HUES64 (cell line): ENCODE measurements at regions not wholly inside any gene's neighbourhood (a gene's known extent, or its start where the extent isn't known, plus 50 kb on each side); places are given as distances from the start of the nearest gene placed in this dataset.

ENCODE experiments used
- H3K27ac ChIP-seq: 2 replicates; pipeline ENCODE4 v1.7.0; 2013; ENCODE audit warnings: low read depth, low read length, inconsistent platforms
- H3K27me3 ChIP-seq: 2 replicates; pipeline ENCODE4 v1.6.1; 2013; ENCODE audit warnings: mild to moderate bottlenecking, low read length; ENCODE audit not compliant: insufficient read depth
- H3K36me3 ChIP-seq: 2 replicates; pipeline ENCODE4 v1.6.1; 2013; ENCODE audit warnings: mild to moderate bottlenecking, low read length; ENCODE audit not compliant: insufficient read depth
- H3K4me1 ChIP-seq: 2 replicates; pipeline ENCODE4 v1.6.1; 2013; ENCODE audit warnings: mild to moderate bottlenecking, low read length, moderate library complexity; ENCODE audit not compliant: insufficient read depth
- H3K4me3 ChIP-seq: 2 replicates; pipeline ENCODE4 v1.5.1; 2013; ENCODE audit warnings: mild to moderate bottlenecking, low read length, moderate library complexity
- H3K9ac ChIP-seq: 2 replicates; pipeline ENCODE4 v1.6.1; 2013; ENCODE audit warnings: mild to moderate bottlenecking, low read depth, low read length
- H3K9me3 ChIP-seq: 2 replicates; pipeline ENCODE4 v1.6.1; 2013; ENCODE audit warnings: low read depth, low read length; ENCODE audit not compliant: insufficient read depth
- WGBS: fragments of 150-250, 120-280 bp; methylation state at CpG from one replicate; pipeline ENCODE4 v1.1.7; 2013; ENCODE audit warnings: missing lambda C conversion rate; 5-methylcytosine and 5-hydroxymethylcytosine counted together

GRCh38 chr9:120117081-120117480 is 462.9 kb downstream of the CDK5RAP2 start:
- no peaks in the 10 kb centered on the region for H3K36me3 ChIP-seq
- H3K4me3 ChIP-seq, result no peak overlapping the region
- 86% methylated on average over 4 of the region's 4 CpGs for WGBS
- H3K27ac ChIP-seq, result no peak overlapping the region; the same call in 1 of the 2 replicates
- H3K27me3 ChIP-seq, result no peaks in the 10 kb centered on the region
- peaks cover 24% of the 10 kb centered on the region for H3K9me3 ChIP-seq
- no peak overlapping the region for H3K9ac ChIP-seq
- no peaks in the 10 kb centered on the region for H3K4me1 ChIP-seq

- Histone ChIP-seq H3K36me3 (no peaks in the 10 kb centered on the region), H3K4me1 (no peaks in the 10 kb centered on the region), H3K27ac (no peak overlapping the region), H3K9me3 (no peaks in the 10 kb centered on the region), H3K4me3 (no peak overlapping the region), H3K27me3 (no peaks in the 10 kb centered on the region), H3K9ac (no peak overlapping the region)
- WGBS, result 85% methylated on average over 1 of the region's 1 CpG
Observed at GRCh38 chr9:120110520-120110919, 469.4 kb downstream of the CDK5RAP2 start.

GRCh38 chr9:120109242-120109641 is 470.7 kb downstream of the CDK5RAP2 start:
- WGBS, result 70% methylated on average over 3 of the region's 3 CpGs
- Histone ChIP-seq H3K27ac (no peak overlapping the region), H3K4me1 (no peaks in the 10 kb centered on the region), H3K9me3 (no peaks in the 10 kb centered on the region), H3K4me3 (no peak overlapping the region), H3K36me3 (no peaks in the 10 kb centered on the region), H3K27me3 (no peaks in the 10 kb centered on the region), H3K9ac (no peak overlapping the region)

- no peaks in the 10 kb centered on the region for H3K4me1 ChIP-seq
- no peak overlapping the region for H3K4me3 ChIP-seq
- H3K9me3 ChIP-seq, result no peaks in the 10 kb centered on the region
- no peaks in the 10 kb centered on the region for H3K36me3 ChIP-seq
- H3K9ac ChIP-seq, result no peak overlapping the region
- 93% methylated on average over 1 of the region's 1 CpG for WGBS
- no peak overlapping the region for H3K27ac ChIP-seq
- H3K27me3 ChIP-seq, result no peaks in the 10 kb centered on the region
Observed at GRCh38 chr9:120107138-120107537, 472.8 kb downstream of the CDK5RAP2 start.

- no peaks in the 10 kb centered on the region for H3K9me3 ChIP-seq
- no peaks in the 10 kb centered on the region for H3K36me3 ChIP-seq
- no peak overlapping the region for H3K27ac ChIP-seq
- 93% methylated on average over 6 of the region's 6 CpGs for WGBS
- H3K9ac ChIP-seq, result no peak overlapping the region
- no peaks in the 10 kb centered on the region for H3K27me3 ChIP-seq
- no peaks in the 10 kb centered on the region for H3K4me1 ChIP-seq
- H3K4me3 ChIP-seq, result no peak overlapping the region
Observed at GRCh38 chr9:120104771-120105170, 475.2 kb downstream of the CDK5RAP2 start.

GRCh38 chr9:120100595-120100994 is 479.4 kb downstream of the CDK5RAP2 start:
- H3K9me3 ChIP-seq, result no peaks in the 10 kb centered on the region
- WGBS, result 87% methylated on average over 3 of the region's 3 CpGs

GRCh38 chr9:120099065-120099464 is 480.9 kb downstream of the CDK5RAP2 start:
- Histone ChIP-seq H3K27ac (no peak overlapping the region), H3K27me3 (no peaks in the 10 kb centered on the region), H3K9ac (no peak overlapping the region), H3K36me3 (no peaks in the 10 kb centered on the region), H3K4me1 (peaks cover 5% of the 10 kb centered on the region; the same call in 1 of the 2 replicates), H3K4me3 (no peak overlapping the region), H3K9me3 (no peaks in the 10 kb centered on the region)
- WGBS, result 94% methylated on average over 4 of the region's 4 CpGs

More at GRCh38 chr9:120100595-120100994, 479.4 kb downstream of the CDK5RAP2 start:
- Histone ChIP-seq H3K27ac (no peak overlapping the region), H3K4me1 (peaks cover 2% of the 10 kb centered on the region; the same call in 1 of the 2 replicates), H3K9ac (no peak overlapping the region), H3K36me3 (no peaks in the 10 kb centered on the region), H3K4me3 (no peak overlapping the region), H3K27me3 (no peaks in the 10 kb centered on the region)

GRCh38 chr9:120098584-120098983 is 481.4 kb downstream of the CDK5RAP2 start:
- H3K9ac ChIP-seq, result no peak overlapping the region
- no peaks in the 10 kb centered on the region for H3K27me3 ChIP-seq
- 44% methylated on average over 5 of the region's 6 CpGs for WGBS
- peaks cover 5% of the 10 kb centered on the region; the same call in 1 of the 2 replicates for H3K4me1 ChIP-seq
- H3K27ac ChIP-seq, result no peak overlapping the region; the same call in 1 of the 2 replicates
- no peaks in the 10 kb centered on the region for H3K9me3 ChIP-seq
- no peaks in the 10 kb centered on the region for H3K36me3 ChIP-seq
- no peak overlapping the region for H3K4me3 ChIP-seq

GRCh38 chr9:120091206-120091605 is 488.8 kb downstream of the CDK5RAP2 start:
- Histone ChIP-seq H3K27ac (no peak overlapping the region), H3K27me3 (no peaks in the 10 kb centered on the region), H3K9me3 (0 out of 2 replicates have a peak, but pooled peaks cover under 1% of the 10 kb centered on the region), H3K9ac (no peak overlapping the region), H3K36me3 (no peaks in the 10 kb centered on the region), H3K4me1 (peaks cover 5% of the 10 kb centered on the region; the same call in 1 of the 2 replicates), H3K4me3 (no peak overlapping the region)
- 82% methylated on average over 3 of the region's 3 CpGs for WGBS

- Histone ChIP-seq H3K36me3 (no peaks in the 10 kb centered on the region), H3K4me1 (peaks cover 22% of the 10 kb centered on the region), H3K4me3 (no peak overlapping the region), H3K9ac (no peak overlapping the region), H3K27me3 (peaks cover 6% of the 10 kb centered on the region; the same call in 1 of the 2 replicates), H3K9me3 (peaks cover 13% of the 10 kb centered on the region), H3K27ac (no peak overlapping the region)
- 32% methylated on average over 8 of the region's 8 CpGs for WGBS
Observed at GRCh38 chr9:120080849-120081248, 499.1 kb downstream of the CDK5RAP2 start.

GRCh38 chr9:120078112-120078511 is 501.9 kb downstream of the CDK5RAP2 start:
- Histone ChIP-seq H3K36me3 (no peaks in the 10 kb centered on the region), H3K27ac (peak overlapping the region; percentile 82; the same call in 1 of the 2 replicates), H3K9me3 (no peaks in the 10 kb centered on the region), H3K4me3 (no peak overlapping the region), H3K9ac (no peak overlapping the region), H3K4me1 (peaks cover 17% of the 10 kb centered on the region), H3K27me3 (peaks cover 6% of the 10 kb centered on the region; the same call in 1 of the 2 replicates)
- WGBS, result 86% methylated on average over 2 of the region's 2 CpGs

- WGBS, result 94% methylated on average over 4 of the region's 4 CpGs
- Histone ChIP-seq H3K9ac (no peak overlapping the region), H3K27ac (no peak overlapping the region), H3K4me3 (no peak overlapping the region), H3K9me3 (no peaks in the 10 kb centered on the region), H3K36me3 (no peaks in the 10 kb centered on the region), H3K27me3 (no peaks in the 10 kb centered on the region), H3K4me1 (no peaks in the 10 kb centered on the region)
Observed at GRCh38 chr9:120071760-120072159, 508.2 kb downstream of the CDK5RAP2 start.
